GM13977 (cell line): ENCODE measurements at regions not wholly inside any gene's neighbourhood (a gene's known extent, or its start where the extent isn't known, plus 50 kb on each side); places are given as distances from the start of the nearest gene placed in this dataset.
"Not testable (repeated sequence)": the region's sequence is repeated elsewhere in the genome, so short reads cannot be mapped to it uniquely, and the experiment has no call there.

Experiments
- DNase-seq: peaks from one replicate; pipeline ENCODE4 v3.0.0; 2012; ENCODE audit warnings: low spot score
- in situ Hi-C: fragments of 300-500 bp; cut with MboI; formaldehyde crosslinking; loops from one replicate; pipeline ENCODE4 v1.12.0; 2022; ENCODE audit warnings: low sequenced_read_pairs, low pct_unique_long_range_greater_than_20kb, mixed read lengths, inconsistent platforms; ENCODE audit not compliant: unreplicated experiment
- TF ChIP-seq, protein P1 (sequence below): IDR thresholded peaks from 2 replicates; pipeline ENCODE4 v1.5.1; 2012; ENCODE audit warnings: mild to moderate bottlenecking, control low read depth; ENCODE audit not compliant: insufficient read depth; ENCODE audit errors: extremely low read depth, missing control alignments

DNA sequence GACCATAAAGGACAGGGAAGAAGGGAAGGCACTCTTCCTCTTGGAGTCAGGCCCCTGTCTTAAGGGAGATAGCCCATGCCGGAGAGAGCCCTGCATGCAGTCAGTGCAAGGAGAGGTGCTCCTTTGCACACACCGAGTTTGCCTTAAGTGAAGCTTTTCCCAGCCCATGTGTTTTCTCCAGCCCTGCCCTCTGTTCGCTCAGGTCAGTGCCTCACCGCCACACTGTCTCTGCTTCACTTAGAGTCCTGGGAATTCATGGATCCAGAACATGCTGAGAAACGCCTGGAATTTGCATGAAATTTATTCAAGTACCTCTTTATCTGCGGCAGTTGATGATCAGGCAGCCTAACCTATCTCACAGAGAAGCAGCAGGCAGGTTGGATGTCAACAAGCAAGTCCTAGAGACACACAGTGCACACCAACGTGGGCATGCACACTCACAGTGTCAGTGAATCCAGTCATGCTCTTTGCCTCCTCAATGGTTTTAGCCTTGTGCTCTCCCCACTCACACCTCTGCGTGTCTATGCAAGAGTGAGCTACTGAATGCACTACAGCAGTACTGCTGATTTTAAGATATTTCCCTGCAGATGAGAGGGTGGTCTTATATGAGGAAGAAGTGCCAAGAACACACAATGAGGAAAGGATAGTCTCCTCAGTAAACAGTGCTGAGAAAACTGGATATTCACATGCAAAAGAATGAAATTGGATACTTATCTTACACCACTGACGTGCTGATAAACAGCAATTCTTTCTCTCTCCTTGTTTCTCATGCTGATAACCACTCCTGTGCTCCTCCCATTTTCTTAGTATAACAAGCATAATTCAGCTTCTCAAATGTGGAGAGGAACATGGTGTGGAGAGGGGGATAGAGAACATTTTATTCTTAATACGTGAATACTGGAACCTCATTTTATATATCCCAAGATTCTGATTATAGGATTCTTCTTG, 295.1 kb upstream of the CDYL start:
- DNase-seq: no peak
- TF ChIP-seq, protein P1, sequence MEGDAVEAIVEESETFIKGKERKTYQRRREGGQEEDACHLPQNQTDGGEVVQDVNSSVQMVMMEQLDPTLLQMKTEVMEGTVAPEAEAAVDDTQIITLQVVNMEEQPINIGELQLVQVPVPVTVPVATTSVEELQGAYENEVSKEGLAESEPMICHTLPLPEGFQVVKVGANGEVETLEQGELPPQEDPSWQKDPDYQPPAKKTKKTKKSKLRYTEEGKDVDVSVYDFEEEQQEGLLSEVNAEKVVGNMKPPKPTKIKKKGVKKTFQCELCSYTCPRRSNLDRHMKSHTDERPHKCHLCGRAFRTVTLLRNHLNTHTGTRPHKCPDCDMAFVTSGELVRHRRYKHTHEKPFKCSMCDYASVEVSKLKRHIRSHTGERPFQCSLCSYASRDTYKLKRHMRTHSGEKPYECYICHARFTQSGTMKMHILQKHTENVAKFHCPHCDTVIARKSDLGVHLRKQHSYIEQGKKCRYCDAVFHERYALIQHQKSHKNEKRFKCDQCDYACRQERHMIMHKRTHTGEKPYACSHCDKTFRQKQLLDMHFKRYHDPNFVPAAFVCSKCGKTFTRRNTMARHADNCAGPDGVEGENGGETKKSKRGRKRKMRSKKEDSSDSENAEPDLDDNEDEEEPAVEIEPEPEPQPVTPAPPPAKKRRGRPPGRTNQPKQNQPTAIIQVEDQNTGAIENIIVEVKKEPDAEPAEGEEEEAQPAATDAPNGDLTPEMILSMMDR: no peak
- in situ Hi-C loops: no loop called here

DNA sequence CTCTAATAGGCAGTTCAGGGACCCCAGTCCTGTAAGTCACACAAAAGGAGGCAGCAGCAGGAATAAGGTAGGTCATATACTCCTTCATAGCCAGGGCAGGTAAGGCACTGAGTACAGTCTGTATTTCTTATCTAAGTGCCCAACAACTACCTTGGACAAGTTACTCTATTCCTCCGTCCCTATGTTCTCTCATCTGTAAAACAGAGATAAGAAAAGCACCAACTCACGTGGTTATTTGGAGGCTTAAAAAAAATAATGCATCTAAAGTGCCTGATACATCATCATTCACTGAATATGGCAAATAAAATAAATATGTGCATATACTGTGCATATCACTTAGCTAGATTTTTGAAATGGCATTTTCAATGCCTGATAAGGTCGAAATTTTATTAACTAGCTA, 298.1 kb upstream of the CDYL start:
- in situ Hi-C loops: no loop called here
- TF ChIP-seq, protein P1: no peak

DNA sequence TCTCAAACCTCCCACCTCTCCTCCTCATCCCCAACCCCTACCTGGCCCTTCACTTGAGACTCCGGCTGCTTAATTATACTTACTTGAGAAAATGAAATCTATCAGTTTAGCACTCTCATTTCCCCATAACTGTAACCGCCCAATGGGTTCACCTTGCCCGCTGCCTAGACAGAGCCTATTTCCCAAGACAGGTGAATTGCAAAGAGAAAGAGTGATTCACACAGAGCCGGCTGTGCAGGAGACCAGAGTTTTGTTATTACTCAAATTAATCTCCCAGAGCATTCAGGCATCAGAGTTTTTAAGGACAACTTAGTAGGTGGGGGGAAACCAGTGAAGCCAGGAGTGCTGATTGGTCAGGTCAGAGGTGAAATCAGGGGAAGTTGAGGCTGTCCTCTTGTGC, 301.4 kb upstream of the CDYL start:
- TF ChIP-seq, protein P1: no peak
- no peak for DNase-seq
- in situ Hi-C loops: no loop called here

More for the DNA sequence above, 298.1 kb upstream of the CDYL start:
- no peak for DNase-seq

DNA sequence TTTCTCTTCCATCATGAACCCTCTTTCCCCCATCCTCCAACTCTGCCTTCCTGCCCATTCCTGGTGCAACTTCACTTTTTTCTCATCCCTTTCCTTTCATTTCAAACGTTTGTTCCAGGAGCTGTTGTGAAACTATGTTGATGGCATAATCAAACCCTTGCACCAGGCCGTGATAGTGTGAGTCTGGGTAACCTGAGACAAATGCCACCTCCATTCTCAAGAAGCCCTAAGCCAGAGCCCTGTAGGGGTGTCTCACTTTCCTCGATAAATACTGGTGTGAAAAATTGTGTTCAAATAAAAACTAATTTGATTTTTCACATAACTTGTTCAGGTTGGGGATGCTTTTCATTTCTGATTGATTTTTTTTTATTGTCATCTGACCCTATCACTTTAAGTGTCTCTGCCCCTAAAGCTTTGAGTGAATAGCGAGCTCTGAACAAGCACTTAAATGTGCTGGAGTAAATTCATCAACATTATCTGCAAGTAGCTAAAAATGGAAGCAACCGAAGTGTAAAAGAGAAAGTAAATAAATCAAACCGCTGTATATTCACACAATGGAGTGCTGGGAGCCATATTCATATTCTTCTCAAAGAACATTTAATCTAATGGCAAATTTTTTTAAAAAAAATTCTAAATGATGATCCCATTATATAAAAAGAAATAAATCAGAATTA, 303.1 kb upstream of the CDYL start:
- TF ChIP-seq, protein P1: no peak
- in situ Hi-C loops: no loop called here
- DNase-seq: no peak

DNA sequence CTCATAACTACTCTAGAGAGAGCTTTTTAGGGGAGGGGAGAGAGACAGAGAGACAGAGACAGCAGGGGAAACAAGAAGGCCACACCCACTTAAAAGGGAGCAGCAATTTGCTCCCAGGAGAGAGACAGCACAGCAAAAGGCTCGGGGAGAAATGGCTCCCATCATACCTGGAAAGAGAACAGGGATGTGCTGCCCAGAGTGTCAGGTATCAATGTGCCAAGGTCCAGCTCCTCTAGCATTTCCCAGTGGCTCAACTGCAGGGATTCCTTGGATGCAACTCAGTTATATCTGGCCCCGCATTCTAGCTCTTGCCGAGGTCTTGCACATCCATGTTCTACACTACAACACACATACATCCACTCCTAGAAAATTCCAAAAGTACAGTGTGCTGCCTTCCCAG, 304.0 kb upstream of the CDYL start:
- TF ChIP-seq, protein P1: no peak
- in situ Hi-C loops: no loop called here
- no peak for DNase-seq

DNA sequence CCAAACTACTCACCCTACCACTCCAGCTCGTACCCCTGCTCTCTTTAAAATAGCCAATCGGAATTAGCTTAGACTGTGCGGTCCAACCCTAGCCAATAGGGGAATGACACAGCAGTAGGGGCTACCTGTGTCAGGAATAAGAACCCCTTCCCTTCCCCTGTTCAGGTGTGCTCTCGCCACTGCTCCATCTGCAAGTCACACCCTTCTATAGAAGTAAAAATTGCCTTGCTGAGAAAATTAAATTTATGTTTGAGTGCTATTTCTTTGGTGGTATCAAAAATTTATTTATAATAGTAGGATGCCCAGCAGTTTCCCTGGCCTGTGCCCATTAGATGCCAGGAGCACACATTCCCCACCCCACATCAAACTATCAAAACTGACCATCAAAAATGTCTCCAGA, 304.7 kb upstream of the CDYL start:
- DNase-seq, in situ Hi-C loops: not testable (repeated sequence)

DNA sequence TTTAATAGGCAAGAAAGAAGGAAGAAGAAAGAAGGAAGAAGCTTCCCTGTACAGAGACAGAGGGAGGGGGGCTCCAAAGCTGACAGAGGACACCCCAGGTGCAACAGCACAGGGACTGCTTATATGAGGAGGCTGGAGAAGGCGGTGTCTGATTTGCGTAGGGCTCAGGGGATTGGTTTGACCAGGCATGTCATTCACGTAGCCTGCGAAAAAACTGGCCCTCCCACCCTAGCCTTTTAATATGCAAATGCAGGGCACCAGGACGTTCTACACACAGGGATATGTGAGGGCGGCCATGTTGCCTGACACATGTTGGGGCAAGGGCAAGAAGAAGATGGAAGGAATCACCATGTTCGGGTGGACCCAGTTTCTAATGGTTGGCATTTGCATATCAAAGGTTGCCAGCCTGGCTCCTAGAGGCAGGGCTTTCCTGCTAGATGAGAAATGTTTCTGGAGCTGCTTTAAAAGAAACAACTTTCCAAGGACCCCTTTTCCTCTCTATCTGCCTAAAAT, 305.4 kb upstream of the CDYL start:
- no peak for DNase-seq
- TF ChIP-seq, protein P1: no peak
- in situ Hi-C loops: no loop called here
